ENCODE measurements at regions not wholly inside any gene's neighbourhood (a gene's known extent, or its start where the extent isn't known, plus 50 kb on each side); places are given as distances from the start of the nearest gene placed in this dataset.

- TF ChIP-seq POLR2A (IDR thresholded peaks at IDR 0.05) (no peak), CTCF (IDR thresholded peaks at IDR 0.05) (no peak)
Measured at GRCh38 chr20:58003525-58003924, 224.9 kb downstream of the ANKRD60 start.

Measured in uterus (tissue), 2 donors.